HCT116 (cell line): ENCODE measurements at regions not wholly inside any gene's neighbourhood (a gene's known extent, or its start where the extent isn't known, plus 50 kb on each side); places are given as distances from the start of the nearest gene placed in this dataset.

Source experiments
- EZH2 ChIP-seq: fragments of 200-600 bp; sonication (generic); IDR thresholded peaks from 2 replicates; pipeline ENCODE4 v1.6.1; 2017; ENCODE audit warnings: antibody characterized with exemption, mixed run types
- EZH2phosphoT487 ChIP-seq: fragments of 200-600 bp; IDR thresholded peaks from 2 replicates; pipeline ENCODE4 v1.6.1; 2018; ENCODE audit warnings: antibody characterized with exemption, borderline replicate concordance
- POLR2A ChIP-seq: IDR thresholded peaks from 2 replicates; pipeline ENCODE4 v1.7.0; 2011; ENCODE audit warnings: borderline replicate concordance; ENCODE audit not compliant: insufficient read depth, insufficient read length; ENCODE audit errors: extremely low read depth
- POLR2AphosphoS5 ChIP-seq: IDR thresholded peaks from 2 replicates; pipeline ENCODE4 v1.6.1; 2011; ENCODE audit warnings: mild to moderate bottlenecking, low read depth, low read length, moderate library complexity
- TF ChIP-seq, protein P1 (sequence below), 3 experiments: fragments of 200-600 bp in 1 of 3; sonication (generic) in 1 of 3; IDR thresholded peaks in 2 of 3; conservative IDR thresholded peaks in 1 of 3; 2 replicates each; pipeline ENCODE4 v1.5.1; 2012 to 2017; ENCODE audit warnings: low read depth in 2 of 3, low read length in 2 of 3, antibody characterized with exemption in 1 of 3, borderline replicate concordance in 1 of 3, control low read depth in 1 of 3, mild to moderate bottlenecking in 1 of 3, mixed read lengths in 1 of 3, mixed run types in 1 of 3, moderate library complexity in 1 of 3; ENCODE audit not compliant: insufficient read depth in 1 of 3
- TF ChIP-seq, protein P2 (sequence below): IDR thresholded peaks from 2 replicates; pipeline ENCODE4 v1.6.1; 2012

GRCh38 chr4:130238121-130238520, 1142.2 kb downstream of the C4orf33 start:
- TF ChIP-seq, protein P1, sequence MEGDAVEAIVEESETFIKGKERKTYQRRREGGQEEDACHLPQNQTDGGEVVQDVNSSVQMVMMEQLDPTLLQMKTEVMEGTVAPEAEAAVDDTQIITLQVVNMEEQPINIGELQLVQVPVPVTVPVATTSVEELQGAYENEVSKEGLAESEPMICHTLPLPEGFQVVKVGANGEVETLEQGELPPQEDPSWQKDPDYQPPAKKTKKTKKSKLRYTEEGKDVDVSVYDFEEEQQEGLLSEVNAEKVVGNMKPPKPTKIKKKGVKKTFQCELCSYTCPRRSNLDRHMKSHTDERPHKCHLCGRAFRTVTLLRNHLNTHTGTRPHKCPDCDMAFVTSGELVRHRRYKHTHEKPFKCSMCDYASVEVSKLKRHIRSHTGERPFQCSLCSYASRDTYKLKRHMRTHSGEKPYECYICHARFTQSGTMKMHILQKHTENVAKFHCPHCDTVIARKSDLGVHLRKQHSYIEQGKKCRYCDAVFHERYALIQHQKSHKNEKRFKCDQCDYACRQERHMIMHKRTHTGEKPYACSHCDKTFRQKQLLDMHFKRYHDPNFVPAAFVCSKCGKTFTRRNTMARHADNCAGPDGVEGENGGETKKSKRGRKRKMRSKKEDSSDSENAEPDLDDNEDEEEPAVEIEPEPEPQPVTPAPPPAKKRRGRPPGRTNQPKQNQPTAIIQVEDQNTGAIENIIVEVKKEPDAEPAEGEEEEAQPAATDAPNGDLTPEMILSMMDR (IDR thresholded peaks at IDR 0.05 in 2 of 3, conservative IDR thresholded peaks at IDR 0.05 in 1 of 3; ENCODE audit: borderline replicate concordance in 1 of 3, insufficient read depth in 1 of 3, low read depth in 2 of 3, low read length in 2 of 3) = no peak
- TF ChIP-seq, protein P2, sequence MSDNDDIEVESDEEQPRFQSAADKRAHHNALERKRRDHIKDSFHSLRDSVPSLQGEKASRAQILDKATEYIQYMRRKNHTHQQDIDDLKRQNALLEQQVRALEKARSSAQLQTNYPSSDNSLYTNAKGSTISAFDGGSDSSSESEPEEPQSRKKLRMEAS = no peak
- no peak for TF ChIP-seq POLR2AphosphoS5
- TF ChIP-seq EZH2phosphoT487 = no peak
- no peak for TF ChIP-seq EZH2
- TF ChIP-seq POLR2A = no peak
